GM20000 (cell line): ENCODE measurements at regions not wholly inside any gene's neighbourhood (a gene's known extent, or its start where the extent isn't known, plus 50 kb on each side); places are given as distances from the start of the nearest gene placed in this dataset.

ENCODE experiments used
- DNase-seq: peaks from one replicate; pipeline ENCODE4 v3.0.0; 2012; ENCODE audit warnings: low spot score
- TF ChIP-seq, protein P1 (sequence below): IDR thresholded peaks from 2 replicates; pipeline ENCODE4 v1.5.1; 2012; ENCODE audit warnings: mild to moderate bottlenecking, control low read depth; ENCODE audit errors: extremely low read depth, missing control alignments

DNA sequence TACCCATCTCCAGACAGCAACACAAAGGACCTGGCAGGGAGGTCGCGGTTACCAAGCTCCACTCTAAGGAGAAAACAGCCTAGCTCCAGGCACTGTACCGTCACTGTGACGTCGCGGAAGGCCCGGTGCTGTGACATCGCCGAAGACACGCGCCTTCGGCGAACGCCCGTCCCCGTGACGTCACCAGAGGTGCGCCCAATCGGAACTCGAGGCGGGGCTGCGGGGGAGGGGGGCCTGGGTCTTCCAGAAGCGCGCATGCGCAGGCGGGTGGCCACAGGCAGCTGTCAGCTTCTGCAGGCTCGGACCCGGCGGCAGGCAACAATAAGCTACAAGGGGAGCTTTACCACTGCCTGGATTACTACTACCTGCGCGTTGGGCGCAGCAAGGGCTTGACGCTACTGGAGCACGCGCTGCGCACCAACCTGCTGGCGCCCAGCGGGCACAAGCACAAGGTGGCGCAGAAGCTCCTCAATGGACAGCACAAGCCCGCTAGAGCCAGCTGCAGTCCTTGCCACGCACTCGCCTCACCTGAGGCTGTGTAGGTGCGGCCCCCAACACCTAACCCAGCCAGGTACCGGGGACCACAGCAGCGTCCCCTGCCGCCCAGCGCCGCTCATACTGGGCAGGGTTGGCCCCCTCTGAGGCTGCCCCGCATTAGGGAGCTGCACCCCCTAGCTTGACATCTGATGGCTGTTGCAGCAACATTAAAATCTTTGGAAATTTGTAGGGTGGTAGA is 208.4 kb downstream of the TPST1 start:
- DNase-seq = peak; percentile 88
- TF ChIP-seq, protein P1, sequence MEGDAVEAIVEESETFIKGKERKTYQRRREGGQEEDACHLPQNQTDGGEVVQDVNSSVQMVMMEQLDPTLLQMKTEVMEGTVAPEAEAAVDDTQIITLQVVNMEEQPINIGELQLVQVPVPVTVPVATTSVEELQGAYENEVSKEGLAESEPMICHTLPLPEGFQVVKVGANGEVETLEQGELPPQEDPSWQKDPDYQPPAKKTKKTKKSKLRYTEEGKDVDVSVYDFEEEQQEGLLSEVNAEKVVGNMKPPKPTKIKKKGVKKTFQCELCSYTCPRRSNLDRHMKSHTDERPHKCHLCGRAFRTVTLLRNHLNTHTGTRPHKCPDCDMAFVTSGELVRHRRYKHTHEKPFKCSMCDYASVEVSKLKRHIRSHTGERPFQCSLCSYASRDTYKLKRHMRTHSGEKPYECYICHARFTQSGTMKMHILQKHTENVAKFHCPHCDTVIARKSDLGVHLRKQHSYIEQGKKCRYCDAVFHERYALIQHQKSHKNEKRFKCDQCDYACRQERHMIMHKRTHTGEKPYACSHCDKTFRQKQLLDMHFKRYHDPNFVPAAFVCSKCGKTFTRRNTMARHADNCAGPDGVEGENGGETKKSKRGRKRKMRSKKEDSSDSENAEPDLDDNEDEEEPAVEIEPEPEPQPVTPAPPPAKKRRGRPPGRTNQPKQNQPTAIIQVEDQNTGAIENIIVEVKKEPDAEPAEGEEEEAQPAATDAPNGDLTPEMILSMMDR = peak; percentile 14

DNA sequence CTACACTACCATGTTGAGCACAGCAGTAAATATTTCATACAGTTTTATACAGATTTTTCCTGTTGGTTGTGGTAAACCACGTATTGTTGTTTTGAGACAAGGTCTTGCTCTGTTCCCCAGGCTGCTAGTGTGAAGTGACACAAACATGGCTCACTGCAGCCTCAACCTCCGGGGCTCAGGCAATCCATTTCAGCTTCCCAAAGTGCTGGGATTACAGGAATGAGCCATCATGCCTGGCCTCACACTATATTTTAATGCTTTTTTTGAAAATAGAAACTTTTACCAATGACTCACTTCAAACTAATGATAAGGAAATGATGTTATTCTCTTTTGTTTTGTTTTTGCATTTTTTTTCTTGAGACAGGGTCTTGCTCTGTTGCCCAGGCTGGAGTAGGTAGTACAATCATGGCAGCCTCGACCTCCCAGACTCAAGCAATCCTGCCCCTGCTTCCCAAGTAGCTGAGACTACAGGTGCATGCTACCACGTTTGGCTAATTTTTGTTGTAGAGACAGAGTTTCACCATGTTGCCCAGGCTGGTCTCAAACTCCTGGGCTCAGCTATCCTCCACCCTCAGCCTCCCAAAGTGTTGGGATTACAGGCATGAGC is 210.6 kb downstream of the TPST1 start:
- DNase-seq = no peak
- TF ChIP-seq, protein P1 = no peak

DNA sequence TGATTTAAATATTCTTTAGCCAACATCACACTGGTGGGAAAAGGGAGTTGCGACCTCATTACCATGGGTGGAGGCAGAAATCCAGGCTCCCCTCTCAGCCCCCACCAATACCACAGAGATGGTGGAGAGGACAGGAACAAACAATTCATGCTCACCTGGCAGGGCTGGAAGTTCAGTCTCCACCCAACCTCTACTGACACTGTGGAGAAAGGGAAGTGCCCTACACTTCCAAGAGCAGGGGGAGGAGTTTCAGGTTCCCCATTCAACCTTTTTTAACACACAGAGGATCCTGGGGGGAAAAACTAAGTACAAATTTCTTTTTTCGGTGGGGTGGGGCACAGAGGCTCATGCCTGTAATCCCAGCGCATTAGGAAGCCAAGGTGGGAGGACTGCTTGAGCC is 210.1 kb upstream of the KCTD7 start:
- TF ChIP-seq, protein P1 = no peak
- no peak for DNase-seq

DNA sequence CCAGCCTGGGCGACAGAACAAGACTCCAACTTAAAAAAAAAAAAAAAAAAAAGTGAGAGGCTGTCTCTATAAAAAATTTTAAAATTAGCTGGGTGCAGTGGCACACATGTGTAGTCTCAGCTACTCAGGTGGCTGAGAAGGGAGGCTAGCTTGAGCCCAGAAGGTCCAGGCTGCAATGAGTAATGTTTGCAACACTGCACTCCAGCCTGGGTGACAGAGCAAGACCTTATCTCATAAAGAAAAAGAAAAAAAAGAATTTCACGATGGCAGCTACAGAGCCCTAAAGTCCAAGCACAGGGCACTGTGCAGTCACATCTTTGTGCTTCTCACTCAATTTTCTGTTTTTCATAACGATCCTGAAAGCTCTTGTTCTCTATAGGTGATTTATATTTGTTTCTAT is 209.5 kb upstream of the KCTD7 start:
- no peak for DNase-seq
- TF ChIP-seq, protein P1 = no peak

DNA sequence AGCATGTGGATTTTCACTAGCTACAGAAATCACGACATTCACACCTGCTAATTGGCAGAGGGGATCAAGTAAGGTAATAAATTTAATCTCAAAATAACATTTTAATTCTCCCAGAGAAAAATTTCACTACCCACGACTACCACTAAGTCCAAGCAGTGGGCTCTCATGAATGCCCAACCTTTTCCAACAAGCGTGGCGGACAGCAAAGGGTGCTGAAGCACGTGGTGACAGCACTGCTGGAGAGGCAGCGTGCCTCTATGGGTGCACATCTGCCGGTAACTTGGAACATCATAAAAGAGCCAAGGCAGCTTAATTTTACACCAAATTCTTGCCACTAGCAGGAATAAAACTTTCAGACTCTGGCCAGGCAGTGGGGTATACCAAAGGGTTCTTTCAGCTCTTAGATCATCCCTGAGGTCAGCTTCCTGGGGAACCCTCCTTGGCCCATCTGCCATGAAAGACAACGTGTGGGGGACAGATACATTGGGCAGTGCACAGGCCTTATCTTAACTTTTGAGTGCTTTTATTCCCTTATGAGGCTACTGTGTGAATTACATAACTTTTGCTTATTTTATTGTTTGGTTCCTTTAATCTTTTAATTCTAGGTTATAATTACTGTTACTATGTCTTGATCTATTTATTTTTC is 206.7 kb upstream of the KCTD7 start:
- TF ChIP-seq, protein P1 = no peak
- no peak for DNase-seq

DNA sequence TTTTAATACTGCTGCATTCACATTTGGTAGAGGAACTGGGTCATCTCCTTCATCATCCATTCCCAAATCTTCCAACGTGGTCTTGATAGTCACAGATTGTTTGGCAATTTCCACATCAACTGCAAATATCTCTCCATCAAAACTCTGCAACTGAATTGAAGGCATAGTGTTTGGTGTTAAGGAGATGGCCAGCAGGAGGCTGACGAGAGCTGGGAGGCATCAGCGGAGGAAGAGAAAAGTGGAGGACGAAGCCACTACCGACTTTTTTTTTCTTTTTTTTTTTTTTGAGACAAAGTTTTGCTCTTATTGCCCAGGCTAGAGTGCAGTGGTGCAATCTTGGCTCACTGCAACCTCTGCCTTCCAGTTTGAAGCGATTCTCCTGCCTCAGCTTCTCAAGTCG is 205.0 kb upstream of the KCTD7 start:
- DNase-seq = no peak
- TF ChIP-seq, protein P1 = no peak

DNA sequence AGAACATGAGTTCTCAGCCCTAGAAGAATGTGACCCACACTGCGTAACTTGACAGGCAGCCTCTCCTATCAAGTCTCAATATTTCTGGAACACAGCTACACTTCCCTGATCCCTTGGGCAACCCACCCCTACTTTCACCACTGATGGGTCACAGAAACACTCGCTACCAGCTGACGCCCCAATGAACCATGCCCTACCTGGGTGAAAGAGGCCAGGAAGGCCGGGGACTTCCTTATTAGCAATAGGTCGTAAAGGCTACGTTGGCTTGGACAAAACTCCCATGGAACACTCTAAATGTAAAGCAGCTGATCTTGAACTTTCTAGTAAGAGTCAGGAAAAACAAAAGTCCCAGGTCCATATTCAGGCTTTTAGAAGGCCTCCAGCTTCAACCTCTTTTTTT is 202.3 kb upstream of the KCTD7 start:
- DNase-seq = no peak
- TF ChIP-seq, protein P1 = no peak
